SH-SY5Y (cell line): ENCODE measurements at regions not wholly inside any gene's neighbourhood (a gene's known extent, or its start where the extent isn't known, plus 50 kb on each side); places are given as distances from the start of the nearest gene placed in this dataset.

Source experiments
- GATA2 ChIP-seq: IDR thresholded peaks from 2 replicates; pipeline ENCODE4 v1.6.1; 2011; ENCODE audit warnings: mild to moderate bottlenecking, low read depth, low read length
- GATA3 ChIP-seq: IDR thresholded peaks from 2 replicates; pipeline ENCODE4 v1.6.1; 2011; ENCODE audit warnings: low read depth, mild to moderate bottlenecking, low read length, moderate library complexity

DNA sequence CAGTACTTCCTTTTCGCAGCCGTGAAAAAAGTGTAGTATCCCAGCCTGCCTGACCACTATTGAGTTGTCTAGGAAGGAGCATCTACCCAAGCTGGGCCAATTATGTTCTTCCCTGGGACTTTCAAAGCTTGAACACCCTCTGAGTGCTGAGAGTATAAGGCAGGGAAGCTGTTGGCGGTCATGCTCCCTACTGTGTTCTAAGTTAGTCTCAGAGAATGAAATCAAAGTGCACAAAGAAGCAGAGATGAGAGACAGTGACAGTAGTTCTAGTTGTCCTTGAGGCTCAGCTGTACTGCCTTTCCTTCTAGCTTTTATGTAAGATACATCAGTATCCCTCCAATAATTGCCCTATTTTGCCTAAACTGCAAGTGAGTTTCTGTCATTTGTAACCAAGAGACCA, 427.1 kb upstream of the SEL1L start:
- TF ChIP-seq GATA2 = no peak
- TF ChIP-seq GATA3 = no peak
